Choroid plexus epithelial cell (primary cell): ENCODE measurements at regions not wholly inside any gene's neighbourhood (a gene's known extent, or its start where the extent isn't known, plus 50 kb on each side); places are given as distances from the start of the nearest gene placed in this dataset.

Source experiments
- DNase-seq: peaks from one replicate; pipeline ENCODE4 v3.0.0-alpha.2; 2010; ENCODE audit warnings: low read depth
- H3K4me3 ChIP-seq: 2 replicates; pipeline ENCODE4 v1.5.1; 2011; ENCODE audit warnings: low read depth, mild to moderate bottlenecking, control low read depth, low read length, moderate library complexity
- TF ChIP-seq, protein P1 (sequence below): conservative IDR thresholded peaks from 2 replicates; pipeline ENCODE4 v1.5.1; 2011; ENCODE audit warnings: low read depth, mild to moderate bottlenecking, control low read depth, inconsistent platforms, low read length, moderate library complexity

DNA sequence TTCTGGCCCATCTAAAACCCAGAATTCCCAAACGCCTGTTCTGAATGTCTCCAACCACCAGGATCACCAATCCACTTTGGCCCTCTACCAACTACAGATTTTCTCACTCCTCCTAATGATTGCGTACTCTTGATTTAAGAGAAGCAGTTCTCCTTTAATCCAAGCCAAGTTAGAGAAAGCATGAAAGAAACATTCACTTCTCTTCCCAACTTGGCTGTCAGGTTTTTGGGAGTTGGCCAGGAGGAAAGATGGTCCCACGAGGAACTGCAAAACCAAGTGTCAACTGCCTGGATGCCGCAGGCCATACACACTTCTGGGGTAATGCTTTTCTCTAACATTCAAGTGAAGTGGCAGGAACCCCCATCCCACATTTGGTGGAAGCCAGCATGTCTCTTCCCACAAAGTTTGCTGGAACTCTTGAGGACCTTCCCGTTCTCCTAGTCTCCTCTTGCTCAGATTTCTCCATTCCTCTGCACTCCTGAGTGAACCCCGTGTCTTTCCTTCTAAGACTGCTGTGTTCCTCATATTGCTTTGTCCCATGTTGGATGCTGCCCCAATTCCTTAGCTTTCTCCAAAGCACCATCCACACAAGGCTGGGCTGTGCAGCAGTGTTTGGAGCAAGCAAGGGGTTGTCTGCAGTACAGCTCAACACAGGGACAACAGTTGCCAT lies 138.5 kb upstream of the LGALSL start:
- no peak for DNase-seq
- H3K4me3 ChIP-seq, result no peak overlapping the region
- TF ChIP-seq, protein P1, sequence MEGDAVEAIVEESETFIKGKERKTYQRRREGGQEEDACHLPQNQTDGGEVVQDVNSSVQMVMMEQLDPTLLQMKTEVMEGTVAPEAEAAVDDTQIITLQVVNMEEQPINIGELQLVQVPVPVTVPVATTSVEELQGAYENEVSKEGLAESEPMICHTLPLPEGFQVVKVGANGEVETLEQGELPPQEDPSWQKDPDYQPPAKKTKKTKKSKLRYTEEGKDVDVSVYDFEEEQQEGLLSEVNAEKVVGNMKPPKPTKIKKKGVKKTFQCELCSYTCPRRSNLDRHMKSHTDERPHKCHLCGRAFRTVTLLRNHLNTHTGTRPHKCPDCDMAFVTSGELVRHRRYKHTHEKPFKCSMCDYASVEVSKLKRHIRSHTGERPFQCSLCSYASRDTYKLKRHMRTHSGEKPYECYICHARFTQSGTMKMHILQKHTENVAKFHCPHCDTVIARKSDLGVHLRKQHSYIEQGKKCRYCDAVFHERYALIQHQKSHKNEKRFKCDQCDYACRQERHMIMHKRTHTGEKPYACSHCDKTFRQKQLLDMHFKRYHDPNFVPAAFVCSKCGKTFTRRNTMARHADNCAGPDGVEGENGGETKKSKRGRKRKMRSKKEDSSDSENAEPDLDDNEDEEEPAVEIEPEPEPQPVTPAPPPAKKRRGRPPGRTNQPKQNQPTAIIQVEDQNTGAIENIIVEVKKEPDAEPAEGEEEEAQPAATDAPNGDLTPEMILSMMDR, result no peak

DNA sequence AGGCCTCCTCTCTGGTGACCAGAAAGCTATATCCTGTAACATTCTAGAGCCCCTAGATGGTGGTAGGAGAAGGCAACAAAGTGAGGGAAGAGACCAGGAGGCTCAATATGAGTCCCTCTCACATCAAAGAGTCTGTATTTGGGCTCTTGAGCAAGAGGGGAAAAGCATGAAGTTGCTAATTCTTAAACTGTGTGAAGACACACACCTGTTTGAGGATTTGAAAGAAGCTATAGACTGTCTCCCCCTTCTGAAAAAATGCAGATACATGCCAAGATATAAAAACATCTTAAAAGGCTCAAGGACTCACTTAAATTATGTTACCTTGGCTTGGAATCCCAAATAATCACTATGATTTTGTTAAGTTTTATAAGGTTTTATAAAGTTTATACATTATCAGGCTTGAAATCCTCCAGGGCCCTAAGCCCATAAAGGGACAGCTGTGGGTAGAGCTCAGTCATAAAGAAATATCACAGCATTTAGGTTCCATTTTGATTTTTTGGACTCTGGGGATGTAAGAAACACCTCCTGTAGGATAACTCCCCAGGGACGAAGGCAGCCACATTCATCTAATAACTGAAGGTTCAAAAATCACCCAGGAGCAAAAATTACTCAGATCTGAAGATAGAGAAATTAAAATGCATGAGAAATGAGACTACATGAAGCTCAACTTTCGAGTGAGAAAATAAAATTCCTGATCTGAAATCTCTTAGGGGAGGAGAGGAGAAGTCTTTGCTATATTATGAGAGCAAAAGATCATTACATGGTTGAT lies 136.1 kb upstream of the LGALSL start:
- no peak for DNase-seq
- H3K4me3 ChIP-seq, result no peak overlapping the region
- TF ChIP-seq, protein P1, result no peak

DNA sequence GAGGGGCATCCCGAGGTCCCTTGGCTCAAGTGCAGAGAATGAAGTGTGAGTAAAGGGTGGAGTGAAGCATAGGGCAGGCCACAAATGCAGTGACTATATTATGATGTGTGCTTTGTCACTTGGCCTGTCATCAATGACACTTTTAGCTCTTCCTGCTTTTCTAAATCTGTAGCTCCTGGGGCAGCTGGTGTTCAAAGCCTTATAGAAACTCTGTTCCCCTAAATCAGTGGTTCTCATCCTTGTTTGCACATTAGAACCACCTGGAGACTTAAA lies 135.6 kb upstream of the LGALSL start:
- no peak overlapping the region for H3K4me3 ChIP-seq
- DNase-seq, result no peak
- TF ChIP-seq, protein P1, result no peak

DNA sequence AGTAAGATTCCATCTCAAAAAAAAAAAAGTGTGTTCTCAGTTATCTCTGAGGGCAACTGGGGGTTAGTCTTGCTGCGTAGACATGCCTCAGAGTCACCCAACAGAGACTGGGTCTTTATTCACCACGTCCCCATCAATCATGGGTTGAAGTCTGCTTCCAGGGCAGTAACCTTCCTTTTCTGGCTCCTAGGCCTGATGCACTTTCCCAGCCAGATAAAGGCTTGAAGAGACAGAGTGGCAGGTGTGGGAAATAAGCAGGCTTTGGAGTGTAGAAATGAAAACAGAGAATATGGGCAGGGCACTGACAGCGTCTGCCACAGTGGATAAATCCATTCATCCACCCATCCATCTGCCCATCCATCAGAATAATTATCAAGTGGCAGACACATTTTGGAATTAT lies 134.1 kb upstream of the LGALSL start:
- H3K4me3 ChIP-seq, result no peak overlapping the region
- no peak for DNase-seq
- TF ChIP-seq, protein P1, result no peak

DNA sequence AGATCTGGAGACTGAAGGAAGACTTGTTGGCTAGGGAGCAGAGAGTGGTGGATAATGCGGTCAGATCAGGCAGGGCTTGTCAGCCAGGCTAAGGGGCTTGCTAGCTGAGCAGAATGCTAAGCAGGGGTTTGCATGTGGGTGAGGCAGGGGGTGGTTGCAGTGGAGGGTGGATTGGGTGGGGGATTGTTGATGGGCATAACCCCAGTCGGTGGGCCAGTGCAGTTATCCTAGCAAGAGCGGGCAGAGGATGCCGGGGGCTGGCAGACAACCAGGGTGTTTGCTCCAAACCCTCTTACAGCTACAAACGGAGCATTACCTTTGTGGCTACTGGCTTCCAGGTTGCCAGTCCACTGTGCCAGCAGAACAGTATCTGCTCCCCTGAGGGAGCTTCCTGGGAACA lies 131.5 kb upstream of the LGALSL start:
- H3K4me3 ChIP-seq, result no peak overlapping the region
- DNase-seq, result no peak
- TF ChIP-seq, protein P1, result no peak

DNA sequence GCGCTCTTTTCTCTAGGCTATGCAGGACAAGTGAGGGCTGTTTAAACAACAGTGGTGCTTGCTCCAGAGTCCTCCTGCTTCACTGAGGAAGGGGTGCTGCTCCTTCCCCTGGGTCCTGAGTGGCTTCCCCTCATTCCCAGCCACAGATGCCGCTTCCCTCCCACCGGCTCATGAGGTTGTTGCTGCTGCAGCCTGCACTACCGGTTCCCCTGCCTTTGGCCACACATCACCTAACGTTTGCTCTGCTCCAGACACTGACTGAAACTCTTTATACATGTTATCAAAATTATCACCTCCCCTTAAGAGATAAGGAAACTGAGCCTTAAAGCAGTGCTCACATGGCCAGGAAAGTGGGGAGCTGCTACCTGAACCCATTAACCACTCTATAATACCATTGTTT lies 130.8 kb upstream of the LGALSL start:
- TF ChIP-seq, protein P1, result no peak
- H3K4me3 ChIP-seq, result no peak overlapping the region
- no peak for DNase-seq
